HL-60 (cell line): ENCODE measurements at regions not wholly inside any gene's neighbourhood (a gene's known extent, or its start where the extent isn't known, plus 50 kb on each side); places are given as distances from the start of the nearest gene placed in this dataset.
"Not testable (repeated sequence)": the region's sequence is repeated elsewhere in the genome, so short reads cannot be mapped to it uniquely, and the experiment has no call there.

Experiments used
- DNase-seq, 2 experiments: peaks; one replicate each; pipeline ENCODE4 v3.0.0-alpha.2; 2010 to 2020; ENCODE audit warnings: low read depth in 1 of 2, low spot score in 1 of 2
- H3K27ac ChIP-seq: fragments of 250-450 bp; sonication (Bioruptor Pico); replicated peaks from 2 replicates; pipeline ENCODE4 v1.5.1; 2020; ENCODE audit warnings: mild to moderate bottlenecking, moderate library complexity
- H3K27me3 ChIP-seq: fragments of 250-450 bp; sonication (Bioruptor Pico); 2 replicates; pipeline ENCODE4 v1.5.1; 2021; ENCODE audit warnings: mild to moderate bottlenecking, moderate library complexity; ENCODE audit not compliant: insufficient read depth, poor library complexity, severe bottlenecking
- H3K4me3 ChIP-seq: replicated peaks from 2 replicates; pipeline ENCODE4 v1.5.1; 2011; ENCODE audit warnings: mild to moderate bottlenecking, control low read depth, low read length; ENCODE audit not compliant: insufficient read depth
- GABPA ChIP-seq: IDR thresholded peaks from 2 replicates; pipeline ENCODE4 v1.6.1; 2012; ENCODE audit warnings: low read depth
- POLR2AphosphoS5 ChIP-seq: IDR thresholded peaks from 2 replicates; pipeline ENCODE4 v1.6.1; 2012; ENCODE audit warnings: low read depth
- REST ChIP-seq: IDR thresholded peaks from 2 replicates; pipeline ENCODE4 v1.6.1; 2012; ENCODE audit warnings: low read depth; ENCODE audit not compliant: insufficient replicate concordance
- SPI1 ChIP-seq: IDR thresholded peaks from 2 replicates; pipeline ENCODE4 v1.6.1; 2012; ENCODE audit warnings: low read depth, mild to moderate bottlenecking, borderline replicate concordance
- TF ChIP-seq, protein P1 (sequence below): IDR thresholded peaks from one replicate; pipeline ENCODE4 v1.5.1; 2011; ENCODE audit warnings: low read length, control low read depth, inconsistent platforms; ENCODE audit not compliant: insufficient read depth

- no peaks in the 10 kb centered on the region for H3K27me3 ChIP-seq
- DNase-seq: no peak
- no peak overlapping the region for H3K27ac ChIP-seq
- TF ChIP-seq, protein P1, sequence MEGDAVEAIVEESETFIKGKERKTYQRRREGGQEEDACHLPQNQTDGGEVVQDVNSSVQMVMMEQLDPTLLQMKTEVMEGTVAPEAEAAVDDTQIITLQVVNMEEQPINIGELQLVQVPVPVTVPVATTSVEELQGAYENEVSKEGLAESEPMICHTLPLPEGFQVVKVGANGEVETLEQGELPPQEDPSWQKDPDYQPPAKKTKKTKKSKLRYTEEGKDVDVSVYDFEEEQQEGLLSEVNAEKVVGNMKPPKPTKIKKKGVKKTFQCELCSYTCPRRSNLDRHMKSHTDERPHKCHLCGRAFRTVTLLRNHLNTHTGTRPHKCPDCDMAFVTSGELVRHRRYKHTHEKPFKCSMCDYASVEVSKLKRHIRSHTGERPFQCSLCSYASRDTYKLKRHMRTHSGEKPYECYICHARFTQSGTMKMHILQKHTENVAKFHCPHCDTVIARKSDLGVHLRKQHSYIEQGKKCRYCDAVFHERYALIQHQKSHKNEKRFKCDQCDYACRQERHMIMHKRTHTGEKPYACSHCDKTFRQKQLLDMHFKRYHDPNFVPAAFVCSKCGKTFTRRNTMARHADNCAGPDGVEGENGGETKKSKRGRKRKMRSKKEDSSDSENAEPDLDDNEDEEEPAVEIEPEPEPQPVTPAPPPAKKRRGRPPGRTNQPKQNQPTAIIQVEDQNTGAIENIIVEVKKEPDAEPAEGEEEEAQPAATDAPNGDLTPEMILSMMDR: no peak
- TF ChIP-seq GABPA: no peak
- no peak for TF ChIP-seq REST
- no peak overlapping the region for H3K4me3 ChIP-seq
Measured at GRCh38 chr2:57218206-57218605, 828.4 kb upstream of the VRK2 start.

DNA sequence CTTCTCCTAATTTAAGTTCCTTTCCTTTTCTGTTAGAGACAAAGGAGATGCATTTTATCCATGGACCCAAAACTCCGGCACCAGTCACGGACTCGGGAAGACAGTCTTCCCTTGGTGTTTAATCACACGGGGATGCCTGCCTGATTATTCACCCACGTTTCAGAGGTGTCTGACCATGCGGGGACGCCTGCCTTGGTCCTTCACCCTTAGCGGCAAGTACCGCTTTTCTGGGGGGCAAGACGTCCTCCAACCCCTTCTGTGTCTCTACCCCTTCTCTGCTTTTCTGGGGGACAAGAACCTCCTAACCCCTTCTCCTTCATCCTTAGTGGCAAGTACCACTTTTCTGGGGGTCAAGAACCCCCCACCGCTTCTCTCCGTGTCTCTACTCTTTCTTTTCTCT is 816.9 kb upstream of the VRK2 start:
- not testable (repeated sequence) for H3K27me3 ChIP-seq, DNase-seq, H3K27ac ChIP-seq, H3K4me3 ChIP-seq

DNA sequence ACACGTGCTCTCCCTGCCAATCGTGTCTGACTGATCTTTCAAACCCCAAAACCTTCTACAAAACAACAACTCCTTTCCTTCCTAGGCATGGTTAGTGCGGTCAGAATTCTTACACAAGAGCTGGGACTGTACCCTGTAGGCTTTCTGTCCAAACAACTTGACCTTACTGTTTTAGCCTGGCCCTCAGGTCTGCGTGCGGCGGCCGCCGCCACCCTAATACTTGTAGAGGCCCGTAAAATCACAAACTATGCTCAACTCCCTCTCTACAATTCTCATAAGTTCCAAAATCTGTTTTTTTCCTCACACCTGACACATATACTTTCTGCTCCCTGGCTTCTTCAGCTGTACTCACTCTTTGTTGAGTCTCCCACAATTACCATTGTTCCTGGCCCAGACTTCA is 814.3 kb upstream of the VRK2 start:
- not testable (repeated sequence) for H3K27me3 ChIP-seq, H3K27ac ChIP-seq, H3K4me3 ChIP-seq, DNase-seq

GRCh38 chr2:57251495-57251894 is 795.1 kb upstream of the VRK2 start:
- not testable (repeated sequence) for H3K27me3 ChIP-seq, H3K27ac ChIP-seq, H3K4me3 ChIP-seq, DNase-seq

DNA sequence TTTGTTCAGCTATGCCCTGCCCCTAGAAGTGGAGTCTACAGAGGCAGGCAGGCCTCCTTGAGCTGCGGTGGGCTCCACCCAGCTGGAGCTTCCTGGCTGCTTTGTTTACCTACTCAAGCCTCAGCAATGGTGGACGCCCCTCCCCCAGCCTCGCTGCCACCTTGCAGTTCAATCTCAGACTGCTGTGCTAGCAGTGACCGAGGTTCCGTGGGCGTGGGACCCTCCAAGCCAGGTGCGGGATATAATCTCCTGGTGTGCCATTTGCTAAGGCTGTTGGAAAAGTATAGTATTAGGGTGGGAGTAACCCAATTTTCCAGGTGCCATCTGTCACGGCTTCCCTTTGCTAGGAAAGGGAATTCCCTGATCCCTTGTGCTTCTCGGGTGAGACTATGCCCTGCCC is 770.2 kb upstream of the VRK2 start:
- not testable (repeated sequence) for H3K27ac ChIP-seq, DNase-seq, H3K27me3 ChIP-seq, H3K4me3 ChIP-seq

DNA sequence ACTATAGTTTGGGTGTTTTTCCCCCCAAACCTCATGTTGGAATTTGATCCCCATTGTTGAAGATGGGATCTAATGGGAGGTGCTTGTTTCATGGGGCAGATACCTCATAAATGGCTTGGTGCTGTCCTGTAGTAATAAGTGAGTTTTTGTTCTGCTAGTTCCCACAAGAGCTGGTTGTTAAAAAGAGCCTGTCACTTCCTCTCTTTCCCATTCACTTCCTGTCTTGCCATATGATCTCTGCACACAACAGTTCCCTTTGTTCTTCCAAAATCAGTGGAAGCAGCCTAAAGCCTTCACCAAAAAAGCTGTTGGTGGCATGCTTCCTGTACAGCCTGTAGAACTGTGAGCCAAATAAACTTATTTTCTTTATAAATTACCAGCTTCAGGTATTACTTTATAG is 768.2 kb upstream of the VRK2 start:
- Histone ChIP-seq H3K4me3 (no peak overlapping the region), H3K27ac (no peak overlapping the region), H3K27me3 (no peaks in the 10 kb centered on the region)
- TF ChIP-seq SPI1 (peak; percentile 59; the same call in 1 of the 2 replicates), REST (no peak)
- DNase-seq: no peak

DNA sequence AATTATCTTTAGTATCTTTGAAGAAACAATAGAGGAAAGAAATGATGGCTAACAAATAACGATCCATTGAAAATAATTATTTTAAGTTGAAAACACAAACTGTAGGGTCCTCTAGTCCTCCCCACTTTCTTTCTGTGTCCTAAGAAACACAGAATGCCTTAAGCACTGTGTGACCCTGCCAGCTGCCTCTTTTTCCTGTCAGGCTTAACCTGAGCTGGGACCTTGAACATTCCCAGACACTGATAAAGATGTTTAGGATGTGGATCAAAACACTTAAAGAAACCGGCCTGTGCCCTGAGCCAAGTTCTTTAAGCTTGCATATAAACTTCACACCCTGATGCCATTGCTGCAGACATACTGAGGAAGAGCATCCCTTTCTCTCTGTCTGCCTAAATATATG is 755.4 kb upstream of the VRK2 start:
- no peaks in the 10 kb centered on the region for H3K27me3 ChIP-seq
- no peak overlapping the region for H3K27ac ChIP-seq
- no peak for DNase-seq
- TF ChIP-seq POLR2AphosphoS5: no peak
- TF ChIP-seq SPI1: no peak
- no peak for TF ChIP-seq GABPA
- TF ChIP-seq, protein P1: no peak
- TF ChIP-seq REST: no peak
- no peak overlapping the region for H3K4me3 ChIP-seq
